CD4-positive, alpha-beta memory T cell (primary cell): ENCODE measurements at regions not wholly inside any gene's neighbourhood (a gene's known extent, or its start where the extent isn't known, plus 50 kb on each side); places are given as distances from the start of the nearest gene placed in this dataset.

Experiments
- CTCF ChIA-PET: fragments of 350-600 bp; sonication (Branson Sonifier 250); formaldehyde crosslinking; loops from one replicate; lab custom pipeline; 2021; ENCODE audit warnings: inconsistent platforms; ENCODE audit not compliant: partially characterized antibody; lab: Charles Lee
- POLR2A ChIA-PET: fragments of 350-600 bp; sonication (Branson Sonifier 250); formaldehyde crosslinking; loops from one replicate; lab custom pipeline; 2021; ENCODE audit not compliant: partially characterized antibody; lab: Charles Lee
- DNase-seq, 5 donors: peaks; one replicate each; pipeline versions ENCODE4 v3.0.0 to v3.0.0-alpha.2; 2020 to 2022; ENCODE audit warnings: mixed read lengths in 1 of 5
- H3K27ac ChIP-seq: one replicate; pipeline ENCODE4 v1.7.0; 2013; ENCODE audit warnings: low read depth, low read length
- H3K27me3 ChIP-seq: 2 replicates; pipeline ENCODE4 v1.7.0; 2013; ENCODE audit warnings: mild to moderate bottlenecking, low read length, moderate library complexity; ENCODE audit not compliant: insufficient read depth
- H3K36me3 ChIP-seq: 2 replicates; pipeline ENCODE4 v1.7.0; 2013; ENCODE audit warnings: mild to moderate bottlenecking, low read length, moderate library complexity; ENCODE audit not compliant: insufficient read depth
- H3K4me1 ChIP-seq: 2 replicates; pipeline ENCODE4 v1.7.0; 2013; ENCODE audit warnings: mild to moderate bottlenecking, low read length, moderate library complexity; ENCODE audit not compliant: insufficient read depth
- H3K4me3 ChIP-seq, 2 donors: one replicate each; pipeline ENCODE4 v1.7.0; 2013; ENCODE audit warnings: low read length in 2 of 2, mild to moderate bottlenecking in 1 of 2
- H3K9me3 ChIP-seq, 2 donors: one replicate each; pipeline ENCODE4 v1.7.0; 2013; ENCODE audit warnings: low read length in 2 of 2, control low read depth in 1 of 2; ENCODE audit not compliant: control insufficient read depth in 1 of 2
- H3K27ac Mint-ChIP-seq, 7 donors: one replicate each; pipeline ENCODE4 v1.8.0; 2020 to 2021; ENCODE audit warnings: mixed read lengths in 7 of 7, mild to moderate bottlenecking in 6 of 7, inconsistent platforms in 3 of 7, moderate library complexity in 3 of 7
- H3K27me3 Mint-ChIP-seq, 2 donors: one replicate each; pipeline ENCODE4 v1.8.0; 2020 to 2021; ENCODE audit warnings: mixed read lengths in 2 of 2
- H3K36me3 Mint-ChIP-seq, 2 donors: one replicate each; pipeline ENCODE4 v1.8.0; 2020 to 2021; ENCODE audit warnings: mixed read lengths in 2 of 2, inconsistent platforms in 1 of 2, mild to moderate bottlenecking in 1 of 2
- H3K4me1 Mint-ChIP-seq, 4 donors: one replicate each; pipeline ENCODE4 v1.8.0; 2020 to 2021; ENCODE audit warnings: mixed read lengths in 4 of 4, mild to moderate bottlenecking in 1 of 4
- H3K4me3 Mint-ChIP-seq, 8 donors: one replicate each; pipeline ENCODE4 v1.8.0; 2020 to 2021; ENCODE audit warnings: mixed read lengths in 8 of 8, mild to moderate bottlenecking in 7 of 8, moderate library complexity in 6 of 8, inconsistent platforms in 3 of 8
- H3K9me3 Mint-ChIP-seq, 8 donors: one replicate each; pipeline ENCODE4 v1.8.0; 2020 to 2021; ENCODE audit warnings: mixed read lengths in 8 of 8, mild to moderate bottlenecking in 5 of 8, inconsistent platforms in 3 of 8, moderate library complexity in 1 of 8
- intact Hi-C: fragments of 100-400 bp; cut with micrococcal nuclease; formaldehyde crosslinking; loops from one replicate; pipeline ENCODE4 v1.15.1; 2023

DNA sequence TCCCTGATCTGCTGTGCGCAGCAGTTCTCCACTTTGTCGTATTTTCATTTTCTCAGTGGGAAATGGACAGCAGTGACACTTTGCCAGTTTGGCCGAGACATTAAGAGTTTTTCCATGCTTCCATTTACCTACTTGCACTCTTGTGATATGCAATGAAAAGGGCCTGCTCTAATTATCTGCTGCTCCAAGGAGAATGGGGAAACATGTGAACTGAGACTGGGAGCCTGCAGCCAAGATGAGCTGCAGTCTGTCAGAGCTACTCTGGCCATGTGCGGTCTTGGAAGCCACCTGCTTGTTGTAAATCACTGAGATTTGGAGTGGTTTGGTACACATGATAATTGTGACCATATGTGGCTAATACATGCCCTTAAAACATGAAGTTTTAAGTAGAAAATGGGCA is 586.6 kb upstream of the POT1 start:
- Mint-ChIP-seq H3K4me1 (no peaks in the 10 kb centered on the region), H3K9me3 (peaks cover 0 to 4% (median 0%) of the 10 kb centered on the region in 8 donors), H3K27ac (no peak overlapping the region), H3K36me3 (no peaks in the 10 kb centered on the region), H3K27me3 (no peaks in the 10 kb centered on the region), H3K4me3 (no peak overlapping the region)
- Histone ChIP-seq H3K27me3 (no peaks in the 10 kb centered on the region), H3K4me3 (no peak overlapping the region), H3K36me3 (no peaks in the 10 kb centered on the region), H3K9me3 (no peaks in the 10 kb centered on the region), H3K4me1 (no peaks in the 10 kb centered on the region), H3K27ac (no peak overlapping the region)
- intact Hi-C loops: no loop called here
- ChIA-PET CTCF (no interaction called here), POLR2A (no interaction called here)
- DNase-seq: peak in 1 of 5 donors; percentile 5

DNA sequence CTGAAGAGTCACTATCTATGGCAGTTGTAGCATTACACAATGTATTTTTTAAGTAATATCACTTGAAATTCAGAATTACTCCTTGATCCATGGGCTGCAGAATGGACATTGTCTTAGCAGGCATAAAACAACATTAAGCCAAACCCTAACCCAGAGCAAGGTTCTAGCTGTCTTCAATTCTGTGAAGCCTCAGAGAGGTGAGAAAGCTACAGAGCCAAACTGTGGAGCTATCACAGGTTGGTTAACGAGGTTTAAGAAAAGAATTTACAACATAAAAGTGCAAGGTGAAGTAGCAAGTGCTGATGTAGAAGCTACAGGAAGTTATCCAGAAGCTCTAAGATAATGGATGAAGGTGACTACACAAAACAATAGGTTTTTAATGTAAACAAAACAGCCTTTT is 582.7 kb upstream of the POT1 start:
- H3K4me3 ChIP-seq: no peak overlapping the region
- DNase-seq: no peak
- Mint-ChIP-seq H3K27me3 (no peaks in the 10 kb centered on the region), H3K4me1 (no peaks in the 10 kb centered on the region), H3K4me3 (no peak overlapping the region), H3K36me3 (no peaks in the 10 kb centered on the region), H3K27ac (no peak overlapping the region), H3K9me3 (peaks cover 0 to 6% (median 2%) of the 10 kb centered on the region in 8 donors)
- intact Hi-C loops: no loop called here
- H3K9me3 ChIP-seq: no peaks in the 10 kb centered on the region
- H3K36me3 ChIP-seq: no peaks in the 10 kb centered on the region
- POLR2A ChIA-PET: no interaction called here
- H3K27ac ChIP-seq: no peak overlapping the region
- CTCF ChIA-PET: no interaction called here
- no peaks in the 10 kb centered on the region for H3K4me1 ChIP-seq
- H3K27me3 ChIP-seq: no peaks in the 10 kb centered on the region

DNA sequence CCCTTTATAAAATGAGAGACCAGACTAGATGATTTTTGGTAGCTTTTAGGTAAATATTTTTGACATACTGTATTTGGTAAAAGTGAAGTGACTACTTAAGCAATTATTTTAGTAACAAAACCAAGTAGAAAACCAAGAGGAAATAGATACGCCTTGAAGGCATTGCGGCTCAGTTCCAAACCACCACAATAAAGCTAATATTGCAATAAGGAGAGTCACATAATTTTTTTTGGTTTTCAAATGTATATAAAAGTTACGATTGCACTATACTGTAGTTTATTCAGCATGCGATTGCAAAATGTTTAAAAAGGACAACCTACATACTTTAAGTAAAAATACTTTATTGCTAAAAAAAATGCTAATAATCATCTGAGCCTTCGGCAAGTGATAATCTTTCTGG is 581.7 kb upstream of the POT1 start:
- Mint-ChIP-seq H3K27me3 (no peaks in the 10 kb centered on the region), H3K9me3 (peaks cover 0 to 6% (median 2%) of the 10 kb centered on the region in 8 donors), H3K4me1 (no peaks in the 10 kb centered on the region), H3K4me3 (no peak overlapping the region), H3K36me3 (no peaks in the 10 kb centered on the region), H3K27ac (no peak overlapping the region)
- no peak overlapping the region for H3K27ac ChIP-seq
- no peaks in the 10 kb centered on the region for H3K4me1 ChIP-seq
- intact Hi-C loops: no loop called here
- POLR2A ChIA-PET: no interaction called here
- DNase-seq: no peak
- H3K27me3 ChIP-seq: no peaks in the 10 kb centered on the region
- H3K4me3 ChIP-seq: no peak overlapping the region
- H3K36me3 ChIP-seq: no peaks in the 10 kb centered on the region
- CTCF ChIA-PET: no interaction called here
- H3K9me3 ChIP-seq: no peaks in the 10 kb centered on the region

DNA sequence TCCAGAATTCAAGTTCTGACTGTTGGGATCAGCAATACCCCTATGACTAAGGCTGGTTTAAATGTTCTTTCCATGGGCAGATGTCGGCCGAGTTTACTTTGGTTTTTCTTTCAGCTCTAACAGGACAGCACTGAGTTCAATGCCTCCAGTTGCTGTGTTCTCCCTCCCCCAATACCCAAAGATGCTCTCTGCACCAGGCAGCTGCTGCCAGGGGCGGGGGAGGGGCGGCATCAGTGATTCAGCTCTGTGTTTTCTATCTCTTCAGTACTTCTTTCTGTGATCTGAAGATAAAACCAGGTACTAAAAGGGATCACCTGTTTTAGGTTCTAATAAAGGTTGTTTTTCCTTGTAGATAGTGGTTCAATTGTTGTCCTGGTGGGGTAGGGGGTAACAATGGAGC is 576.7 kb upstream of the POT1 start:
- Histone ChIP-seq H3K4me1 (no peaks in the 10 kb centered on the region), H3K27me3 (no peaks in the 10 kb centered on the region), H3K27ac (no peak overlapping the region), H3K36me3 (no peaks in the 10 kb centered on the region), H3K9me3 (peaks cover 0 to 5% of the 10 kb centered on the region in 2 donors), H3K4me3 (no peak overlapping the region)
- peaks cover 0 to 15% (median 8%) of the 10 kb centered on the region in 8 donors for H3K9me3 Mint-ChIP-seq
- ChIA-PET POLR2A (no interaction called here), CTCF (no interaction called here)
- H3K4me3 Mint-ChIP-seq: no peak overlapping the region
- H3K4me1 Mint-ChIP-seq: no peaks in the 10 kb centered on the region
- no peaks in the 10 kb centered on the region for H3K27me3 Mint-ChIP-seq
- no peaks in the 10 kb centered on the region for H3K36me3 Mint-ChIP-seq
- no peak overlapping the region for H3K27ac Mint-ChIP-seq
- intact Hi-C loops: no loop called here
- peak in 1 of 5 donors; percentile 3 for DNase-seq

DNA sequence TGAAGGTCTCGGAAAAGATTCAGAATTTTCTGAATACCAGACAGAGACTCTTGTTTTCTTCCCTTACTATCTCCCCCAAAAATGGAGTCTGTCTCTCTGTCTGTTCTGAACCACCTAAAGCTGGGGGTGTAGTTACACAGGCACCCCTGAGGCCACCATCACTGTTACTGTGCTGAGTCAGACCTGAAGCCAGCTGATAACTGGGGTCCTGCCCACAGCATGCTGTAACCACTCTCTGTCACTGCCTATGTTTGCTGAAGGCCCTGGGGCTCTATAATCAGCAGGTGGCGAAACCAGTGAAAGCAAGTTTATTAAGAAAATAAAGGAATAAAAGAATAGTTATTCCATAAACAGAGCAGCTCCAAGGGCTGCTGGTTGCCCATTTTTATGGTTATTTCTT is 575.2 kb upstream of the POT1 start:
- Mint-ChIP-seq H3K9me3 (peaks cover 2 to 14% (median 7%) of the 10 kb centered on the region in 8 donors), H3K27me3 (no peaks in the 10 kb centered on the region), H3K4me1 (no peaks in the 10 kb centered on the region), H3K4me3 (no peak overlapping the region), H3K36me3 (no peaks in the 10 kb centered on the region), H3K27ac (no peak overlapping the region)
- CTCF ChIA-PET: no interaction called here
- Histone ChIP-seq H3K27me3 (no peaks in the 10 kb centered on the region), H3K4me3 (no peak overlapping the region), H3K36me3 (no peaks in the 10 kb centered on the region), H3K27ac (no peak overlapping the region), H3K9me3 (peaks cover 0 to 5% of the 10 kb centered on the region in 2 donors), H3K4me1 (no peaks in the 10 kb centered on the region)
- DNase-seq: no peak
- POLR2A ChIA-PET: no interaction called here
- intact Hi-C loops: no loop called here

DNA sequence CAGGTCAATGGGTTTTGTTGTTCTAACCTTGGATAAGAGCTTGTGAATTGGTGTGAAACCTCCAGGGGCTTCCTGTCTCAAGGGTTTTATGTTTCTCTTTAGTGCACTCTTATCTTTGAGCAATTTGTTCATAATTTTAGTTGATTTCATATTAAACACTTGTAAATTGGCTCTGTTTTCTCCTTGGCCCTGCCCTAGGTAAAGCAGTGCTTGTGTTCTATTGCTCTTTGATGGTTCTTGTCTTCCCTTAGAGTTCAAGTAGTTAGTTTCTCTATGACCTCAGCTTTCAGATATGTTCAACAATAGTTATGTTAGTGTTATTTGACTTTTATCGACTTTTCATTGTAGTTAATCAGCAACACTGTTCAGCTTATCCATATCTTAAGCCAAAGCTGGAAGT is 566.4 kb upstream of the POT1 start:
- Mint-ChIP-seq H3K27me3 (no peaks in the 10 kb centered on the region), H3K4me1 (no peaks in the 10 kb centered on the region), H3K9me3 (peaks cover 0 to 13% (median 3%) of the 10 kb centered on the region in 8 donors), H3K4me3 (no peak overlapping the region), H3K36me3 (no peaks in the 10 kb centered on the region), H3K27ac (no peak overlapping the region)
- no peak for DNase-seq
- H3K4me1 ChIP-seq: no peaks in the 10 kb centered on the region
- intact Hi-C loops: no loop called here
- no peak overlapping the region for H3K27ac ChIP-seq
- no peaks in the 10 kb centered on the region for H3K27me3 ChIP-seq
- POLR2A ChIA-PET: no interaction called here
- H3K36me3 ChIP-seq: no peaks in the 10 kb centered on the region
- CTCF ChIA-PET: no interaction called here
- no peak overlapping the region for H3K4me3 ChIP-seq
- H3K9me3 ChIP-seq: no peaks in the 10 kb centered on the region

DNA sequence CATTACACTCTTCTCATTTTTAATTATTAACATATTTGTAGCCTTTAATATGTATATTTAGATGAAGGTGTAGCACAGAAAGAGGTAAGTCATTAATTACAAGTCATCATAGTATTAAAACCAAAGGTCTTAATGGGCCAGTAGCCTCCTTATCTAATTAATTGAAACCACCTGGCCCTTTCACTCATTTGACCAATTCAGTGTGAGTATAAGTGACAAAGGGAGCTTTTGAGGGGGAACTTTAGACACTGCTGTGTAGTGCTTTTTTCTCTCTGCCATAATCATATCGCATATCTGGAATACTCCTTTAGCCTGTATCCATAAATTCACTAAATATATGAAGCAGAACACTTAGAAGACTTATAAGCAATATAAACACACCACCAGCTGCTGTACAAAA is 562.9 kb upstream of the POT1 start:
- H3K27ac Mint-ChIP-seq: no peak overlapping the region
- POLR2A ChIA-PET: no interaction called here

DNA sequence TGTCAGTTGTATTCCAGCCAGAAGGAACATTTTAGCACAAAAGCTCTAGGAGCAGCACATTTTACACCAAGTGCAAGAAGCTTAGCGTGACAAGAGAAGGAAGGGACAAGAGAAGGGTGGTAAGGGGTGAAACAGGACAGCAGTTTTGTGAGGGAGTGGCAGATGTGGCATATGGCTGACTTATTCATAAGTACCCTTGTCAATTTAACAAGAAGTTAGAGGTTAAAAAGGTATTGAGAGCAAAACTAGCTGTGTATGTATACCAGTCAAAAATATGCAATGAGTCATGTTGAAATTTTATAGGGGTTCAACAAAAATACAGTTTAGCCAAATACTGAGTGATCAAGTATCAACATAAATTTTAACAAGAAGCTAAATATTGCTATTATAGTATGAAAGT is 561.5 kb upstream of the POT1 start:
- ChIA-PET CTCF (no interaction called here), POLR2A (no interaction called here)
- no peak overlapping the region for H3K27ac Mint-ChIP-seq

More for the DNA sequence above, 562.9 kb upstream of the POT1 start:
- Mint-ChIP-seq H3K4me3 (no peak overlapping the region), H3K9me3 (peaks cover 0 to 8% (median 2%) of the 10 kb centered on the region in 8 donors), H3K27me3 (no peaks in the 10 kb centered on the region), H3K36me3 (no peaks in the 10 kb centered on the region), H3K4me1 (no peaks in the 10 kb centered on the region)
- Histone ChIP-seq H3K36me3 (no peaks in the 10 kb centered on the region), H3K27me3 (no peaks in the 10 kb centered on the region), H3K27ac (no peak overlapping the region), H3K4me3 (no peak overlapping the region), H3K9me3 (no peaks in the 10 kb centered on the region), H3K4me1 (no peaks in the 10 kb centered on the region)
- intact Hi-C loops: no loop called here
- CTCF ChIA-PET: no interaction called here
- no peak for DNase-seq

More for the DNA sequence above, 561.5 kb upstream of the POT1 start:
- H3K36me3 Mint-ChIP-seq: no peaks in the 10 kb centered on the region
- Histone ChIP-seq H3K4me1 (no peaks in the 10 kb centered on the region), H3K36me3 (no peaks in the 10 kb centered on the region), H3K27me3 (no peaks in the 10 kb centered on the region), H3K4me3 (no peak overlapping the region), H3K27ac (no peak overlapping the region), H3K9me3 (no peaks in the 10 kb centered on the region)
- peaks cover 0 to 3% (median 0%) of the 10 kb centered on the region in 4 donors for H3K4me1 Mint-ChIP-seq
- no peak overlapping the region for H3K4me3 Mint-ChIP-seq
- peaks cover 0 to 6% (median 2%) of the 10 kb centered on the region in 8 donors for H3K9me3 Mint-ChIP-seq
- intact Hi-C loops: no loop called here
- no peaks in the 10 kb centered on the region for H3K27me3 Mint-ChIP-seq
- DNase-seq: no peak
